ENCODE measurements at regions not wholly inside any gene's neighbourhood (a gene's known extent, or its start where the extent isn't known, plus 50 kb on each side); places are given as distances from the start of the nearest gene placed in this dataset.
"Not testable (repeated sequence)": the region's sequence is repeated elsewhere in the genome, so short reads cannot be mapped to it uniquely, and the experiment has no call there.

DNA sequence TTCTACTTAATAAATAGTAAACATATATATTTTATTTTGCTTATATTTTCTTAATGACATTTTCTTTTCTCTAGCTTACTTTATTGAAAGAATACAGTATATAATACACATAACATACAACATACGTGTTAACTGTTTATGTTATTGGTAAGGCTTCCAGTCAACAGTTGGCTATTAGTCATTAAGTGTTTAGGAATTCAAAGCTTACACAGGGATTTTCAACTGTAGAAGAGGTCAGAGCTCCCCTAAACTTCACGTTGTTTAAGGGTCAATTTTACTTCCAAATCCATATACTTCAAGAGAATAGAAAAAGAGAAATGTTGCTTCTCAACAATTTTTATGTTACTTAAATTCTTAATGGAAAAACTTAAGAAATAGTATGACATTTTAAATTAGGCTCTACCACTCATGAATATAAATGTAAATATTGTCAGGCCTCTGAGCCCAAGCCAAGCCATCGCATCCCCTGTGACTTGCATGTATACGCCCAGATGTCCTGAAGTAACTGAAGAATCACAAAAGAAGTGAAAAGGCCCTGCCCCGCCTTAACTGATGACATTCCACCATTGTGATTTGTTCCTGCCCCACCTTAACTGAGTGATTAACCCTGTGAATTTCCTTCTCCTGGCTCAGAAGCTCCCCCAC, 456.5 kb upstream of the NETO1 start:
- POLR2A ChIA-PET; intact Hi-C loops (cut with micrococcal nuclease); H4K20me1 ChIP-seq (ENCODE audit: insufficient read depth); H3K36me3 ChIP-seq (ENCODE audit: control insufficient read depth in 1 of 2, insufficient read depth in 2 of 2, low read length in 2 of 2); DNase-seq (ENCODE audit: low read depth, low spot score); H3K4me3 ChIP-seq (replicated peaks in 1 of 2; ENCODE audit: low read depth in 1 of 2, low read length in 2 of 2); H3K9ac ChIP-seq (ENCODE audit: low read length); CTCF ChIA-PET; RAD21 ChIA-PET (ENCODE audit: low non-redundant PET in 1 of 2, low total read pairs in 2 of 2, uncharacterized antibody in 2 of 2, unreplicated experiment in 2 of 2); H3K27ac ChIP-seq (ENCODE audit: low read depth, low read length); H2AFZ ChIP-seq (ENCODE audit: low read depth, low read length, poor library complexity, severe bottlenecking); ATAC-seq; H3K4me1 ChIP-seq (ENCODE audit: control insufficient read depth in 1 of 2, insufficient read depth in 2 of 2, low read length in 2 of 2); H3K4me2 ChIP-seq (ENCODE audit: low read length); H3K79me2 ChIP-seq (ENCODE audit: insufficient read depth, low read length); H3K27me3 ChIP-seq (ENCODE audit: insufficient read depth, low read length); H3K9me2 ChIP-seq (ENCODE audit: insufficient read depth); BruUV-seq (replicated peaks); H3K9me3 ChIP-seq (ENCODE audit: control insufficient read depth in 1 of 2, insufficient read depth in 1 of 2, low read depth in 1 of 2, low read length in 2 of 2): not testable (repeated sequence)

DNA sequence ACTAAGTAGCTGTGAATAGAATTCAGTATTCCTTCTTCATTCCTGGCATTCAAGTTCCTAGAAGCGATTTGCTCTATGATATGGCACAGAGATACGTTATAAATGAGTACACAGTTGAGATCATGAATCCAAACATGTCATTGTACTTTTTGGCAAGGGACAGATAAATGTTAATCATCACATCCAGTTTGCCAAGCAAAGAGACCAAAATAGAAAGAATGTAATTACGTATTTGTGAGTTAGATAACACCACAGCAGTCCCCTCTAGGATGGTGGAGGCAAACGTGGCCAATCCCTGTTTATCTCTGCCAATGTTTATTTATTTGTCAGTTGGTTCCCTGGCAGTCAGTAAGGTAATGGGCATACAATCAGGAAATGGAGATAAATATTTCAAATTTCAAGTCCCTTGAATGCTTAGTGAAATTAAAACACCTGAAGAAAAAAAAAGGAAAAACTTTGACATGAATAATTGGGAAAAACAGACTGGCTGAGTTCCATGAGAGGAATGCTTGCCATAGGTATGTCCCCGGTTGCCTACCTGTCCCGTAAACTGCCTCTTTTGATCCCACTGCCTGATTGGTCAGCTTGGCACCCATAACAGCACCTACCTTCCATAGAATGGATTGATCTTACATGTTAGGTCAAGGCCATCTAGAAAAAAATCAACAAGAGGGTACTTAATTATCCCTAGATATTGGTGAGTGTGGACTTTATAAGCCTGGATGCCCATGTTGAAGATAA, 451.1 kb upstream of the NETO1 start:
- ChIA-PET POLR2A (no interaction called here), CTCF (no interaction called here), RAD21 (ENCODE audit: low non-redundant PET in 1 of 2, low total read pairs in 2 of 2, uncharacterized antibody in 2 of 2, unreplicated experiment in 2 of 2) (no interaction called here)
- Histone ChIP-seq H3K4me3 (replicated peaks in 1 of 2; ENCODE audit: low read depth in 1 of 2, low read length in 2 of 2) (no peak overlapping the region), H3K27me3 (ENCODE audit: insufficient read depth, low read length) (no peaks in the 10 kb centered on the region), H3K9me3 (ENCODE audit: control insufficient read depth in 1 of 2, insufficient read depth in 1 of 2, low read depth in 1 of 2, low read length in 2 of 2) (peaks cover 3 to 16% of the 10 kb centered on the region in 2 experiments; a peak in 2 of 4 replicates), H3K79me2 (ENCODE audit: insufficient read depth, low read length) (no peaks in the 10 kb centered on the region), H3K4me2 (ENCODE audit: low read length) (no peak overlapping the region), H3K4me1 (ENCODE audit: control insufficient read depth in 1 of 2, insufficient read depth in 2 of 2, low read length in 2 of 2) (no peaks in the 10 kb centered on the region), H3K9me2 (ENCODE audit: insufficient read depth) (no peaks in the 10 kb centered on the region), H3K9ac (ENCODE audit: low read length) (no peak overlapping the region), H3K36me3 (ENCODE audit: control insufficient read depth in 1 of 2, insufficient read depth in 2 of 2, low read length in 2 of 2) (no peaks in the 10 kb centered on the region), H3K27ac (ENCODE audit: low read depth, low read length) (no peak overlapping the region), H2AFZ (ENCODE audit: low read depth, low read length, poor library complexity, severe bottlenecking) (no peak overlapping the region), H4K20me1 (ENCODE audit: insufficient read depth) (no peaks in the 10 kb centered on the region)
- no TSS peak for BruUV-seq (replicated peaks)
- DNase-seq (ENCODE audit: low read depth, low spot score), result no peak
- TF ChIP-seq, protein P1, sequence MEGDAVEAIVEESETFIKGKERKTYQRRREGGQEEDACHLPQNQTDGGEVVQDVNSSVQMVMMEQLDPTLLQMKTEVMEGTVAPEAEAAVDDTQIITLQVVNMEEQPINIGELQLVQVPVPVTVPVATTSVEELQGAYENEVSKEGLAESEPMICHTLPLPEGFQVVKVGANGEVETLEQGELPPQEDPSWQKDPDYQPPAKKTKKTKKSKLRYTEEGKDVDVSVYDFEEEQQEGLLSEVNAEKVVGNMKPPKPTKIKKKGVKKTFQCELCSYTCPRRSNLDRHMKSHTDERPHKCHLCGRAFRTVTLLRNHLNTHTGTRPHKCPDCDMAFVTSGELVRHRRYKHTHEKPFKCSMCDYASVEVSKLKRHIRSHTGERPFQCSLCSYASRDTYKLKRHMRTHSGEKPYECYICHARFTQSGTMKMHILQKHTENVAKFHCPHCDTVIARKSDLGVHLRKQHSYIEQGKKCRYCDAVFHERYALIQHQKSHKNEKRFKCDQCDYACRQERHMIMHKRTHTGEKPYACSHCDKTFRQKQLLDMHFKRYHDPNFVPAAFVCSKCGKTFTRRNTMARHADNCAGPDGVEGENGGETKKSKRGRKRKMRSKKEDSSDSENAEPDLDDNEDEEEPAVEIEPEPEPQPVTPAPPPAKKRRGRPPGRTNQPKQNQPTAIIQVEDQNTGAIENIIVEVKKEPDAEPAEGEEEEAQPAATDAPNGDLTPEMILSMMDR (IDR thresholded peaks at IDR 0.05 in 2 of 3, conservative IDR thresholded peaks at IDR 0.05 in 1 of 3; ENCODE audit: borderline replicate concordance in 1 of 3, insufficient read depth in 1 of 3, low read depth in 2 of 3, low read length in 2 of 3), result no peak
- TF ChIP-seq EZH2phosphoT487 (IDR thresholded peaks at IDR 0.05; ENCODE audit: borderline replicate concordance), result no peak
- no peak for TF ChIP-seq CEBPB (IDR thresholded peaks at IDR 0.05; ENCODE audit: low read depth)
- intact Hi-C loops (cut with micrococcal nuclease), result no loop called here
- no peak for ATAC-seq
